WI38 (cell line): ENCODE measurements at regions not wholly inside any gene's neighbourhood (a gene's known extent, or its start where the extent isn't known, plus 50 kb on each side); places are given as distances from the start of the nearest gene placed in this dataset.

Source experiments
- H3K4me3 ChIP-seq: 2 replicates; pipeline ENCODE4 v1.5.1; 2011; ENCODE audit warnings: low read depth, mild to moderate bottlenecking, control low read depth, low read length
- TF ChIP-seq, protein P1 (sequence below): IDR thresholded peaks from 2 replicates; pipeline ENCODE4 v1.5.1; 2012; ENCODE audit warnings: low read depth, mild to moderate bottlenecking, control low read depth, low read length

DNA sequence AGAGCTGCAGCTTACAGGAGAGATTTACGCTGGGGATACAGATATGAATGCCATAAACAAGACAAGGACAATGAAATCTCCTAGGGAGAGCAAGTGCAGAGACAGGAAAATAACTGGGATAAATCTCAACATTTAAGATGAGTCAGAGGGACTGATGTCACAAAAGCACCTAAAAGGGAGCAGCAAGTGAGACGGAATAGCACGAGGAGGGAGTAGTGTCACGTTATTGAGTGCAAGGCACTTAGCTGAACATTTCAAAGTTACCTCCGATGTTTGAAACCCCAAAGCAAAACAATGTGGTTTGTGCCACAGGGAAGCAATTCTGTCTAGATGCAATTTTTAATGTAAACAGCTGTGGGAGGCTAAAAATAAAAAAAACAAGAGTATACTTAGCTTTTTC is 1131.7 kb upstream of the EYS start:
- no peak overlapping the region for H3K4me3 ChIP-seq
- TF ChIP-seq, protein P1, sequence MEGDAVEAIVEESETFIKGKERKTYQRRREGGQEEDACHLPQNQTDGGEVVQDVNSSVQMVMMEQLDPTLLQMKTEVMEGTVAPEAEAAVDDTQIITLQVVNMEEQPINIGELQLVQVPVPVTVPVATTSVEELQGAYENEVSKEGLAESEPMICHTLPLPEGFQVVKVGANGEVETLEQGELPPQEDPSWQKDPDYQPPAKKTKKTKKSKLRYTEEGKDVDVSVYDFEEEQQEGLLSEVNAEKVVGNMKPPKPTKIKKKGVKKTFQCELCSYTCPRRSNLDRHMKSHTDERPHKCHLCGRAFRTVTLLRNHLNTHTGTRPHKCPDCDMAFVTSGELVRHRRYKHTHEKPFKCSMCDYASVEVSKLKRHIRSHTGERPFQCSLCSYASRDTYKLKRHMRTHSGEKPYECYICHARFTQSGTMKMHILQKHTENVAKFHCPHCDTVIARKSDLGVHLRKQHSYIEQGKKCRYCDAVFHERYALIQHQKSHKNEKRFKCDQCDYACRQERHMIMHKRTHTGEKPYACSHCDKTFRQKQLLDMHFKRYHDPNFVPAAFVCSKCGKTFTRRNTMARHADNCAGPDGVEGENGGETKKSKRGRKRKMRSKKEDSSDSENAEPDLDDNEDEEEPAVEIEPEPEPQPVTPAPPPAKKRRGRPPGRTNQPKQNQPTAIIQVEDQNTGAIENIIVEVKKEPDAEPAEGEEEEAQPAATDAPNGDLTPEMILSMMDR, result no peak

DNA sequence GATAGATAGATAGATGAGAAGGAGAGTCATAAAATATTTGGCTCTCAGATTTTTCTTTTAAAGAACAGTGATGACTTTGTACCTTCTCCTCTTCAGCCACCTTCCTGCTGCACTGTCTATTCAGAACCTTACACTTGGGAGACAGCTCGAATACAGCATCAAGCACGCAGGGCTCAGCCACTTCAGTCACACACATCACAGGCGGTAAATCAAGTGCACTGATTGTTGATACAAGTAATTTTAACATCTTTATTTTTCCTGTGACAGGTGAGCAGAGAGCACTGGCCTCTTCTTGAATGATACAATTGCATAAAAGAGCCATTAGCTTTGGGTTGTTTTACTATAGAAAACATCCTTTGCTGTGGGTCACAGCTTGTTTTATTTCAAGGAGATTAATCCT is 1118.5 kb upstream of the EYS start:
- H3K4me3 ChIP-seq, result no peak overlapping the region
- TF ChIP-seq, protein P1, result no peak

DNA sequence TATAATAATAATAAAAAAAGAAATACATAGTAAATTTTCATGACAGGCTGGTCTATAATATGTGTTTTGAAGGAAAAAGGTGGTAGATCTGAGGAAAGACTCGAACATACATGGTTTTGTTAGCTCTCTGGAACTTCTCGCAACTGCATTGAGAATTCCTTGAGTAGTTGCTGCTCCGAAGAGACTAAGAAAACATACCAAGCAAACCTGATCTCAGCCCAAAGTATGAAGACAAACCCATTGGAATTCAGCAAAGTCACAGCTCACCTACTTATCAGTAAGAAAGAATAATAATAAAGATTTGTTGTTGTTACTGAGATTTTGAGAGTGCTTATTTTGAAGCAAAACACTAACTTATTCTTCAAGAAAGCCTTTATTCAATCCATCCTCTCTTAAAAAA is 1107.1 kb upstream of the EYS start:
- TF ChIP-seq, protein P1, result no peak
- H3K4me3 ChIP-seq, result no peak overlapping the region

DNA sequence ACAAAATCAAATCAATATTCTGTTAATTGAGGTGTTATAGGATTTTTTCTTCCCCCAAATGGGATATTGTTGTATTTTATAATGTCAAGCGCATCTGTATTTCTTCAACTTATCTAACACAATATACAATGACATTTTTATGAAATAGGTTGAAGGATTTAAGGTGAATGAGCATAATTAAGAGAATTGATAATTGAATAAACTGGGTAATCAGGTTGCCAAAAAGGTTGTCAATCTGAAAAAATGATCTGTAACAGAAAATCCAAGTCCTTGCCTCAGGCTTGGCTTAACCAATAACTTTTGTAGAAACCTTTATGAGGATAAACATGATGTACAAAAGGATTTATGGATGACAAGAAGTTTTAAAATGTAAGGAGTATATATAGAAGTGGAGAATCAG is 1101.7 kb upstream of the EYS start:
- TF ChIP-seq, protein P1, result no peak
- no peak overlapping the region for H3K4me3 ChIP-seq

DNA sequence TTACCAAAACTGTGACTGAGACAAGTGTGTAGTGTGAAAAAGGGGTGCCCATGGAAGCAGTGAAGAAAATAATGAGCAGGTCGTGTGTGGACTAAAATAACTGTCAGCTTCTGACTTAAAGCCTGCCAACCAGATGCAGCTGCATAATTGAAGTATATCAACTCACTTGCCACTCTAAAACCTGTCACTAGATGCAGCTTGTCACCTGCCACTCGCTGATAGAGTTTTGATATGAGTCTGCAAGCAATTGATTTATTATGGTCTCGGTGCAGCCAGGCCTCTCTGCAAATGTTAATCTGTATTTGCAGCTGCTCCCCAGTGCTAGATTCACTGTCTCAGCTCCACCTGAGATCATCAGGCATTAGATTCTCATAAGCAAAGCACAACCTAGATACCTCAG is 1090.0 kb upstream of the EYS start:
- TF ChIP-seq, protein P1, result no peak
- H3K4me3 ChIP-seq, result no peak overlapping the region

DNA sequence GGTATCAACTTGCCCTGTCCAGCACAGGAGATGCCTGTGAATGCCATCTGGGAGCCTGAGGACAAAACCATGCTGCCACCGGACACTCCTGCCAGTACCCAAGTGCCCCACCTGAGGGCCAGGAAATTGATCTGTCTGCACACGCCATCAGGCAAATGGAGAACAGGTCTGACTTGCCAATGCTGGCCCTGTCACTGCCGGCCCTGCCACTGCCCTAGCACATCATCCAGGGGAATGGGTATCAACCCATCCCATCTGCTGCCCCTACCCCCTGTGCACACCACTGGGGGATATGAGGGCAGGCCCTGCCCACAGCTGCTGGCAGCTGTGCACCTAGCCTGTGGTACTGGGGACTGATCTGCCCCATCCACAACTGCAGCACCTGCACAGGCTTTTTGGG is 1081.6 kb upstream of the EYS start:
- TF ChIP-seq, protein P1, result no peak
- no peak overlapping the region for H3K4me3 ChIP-seq

DNA sequence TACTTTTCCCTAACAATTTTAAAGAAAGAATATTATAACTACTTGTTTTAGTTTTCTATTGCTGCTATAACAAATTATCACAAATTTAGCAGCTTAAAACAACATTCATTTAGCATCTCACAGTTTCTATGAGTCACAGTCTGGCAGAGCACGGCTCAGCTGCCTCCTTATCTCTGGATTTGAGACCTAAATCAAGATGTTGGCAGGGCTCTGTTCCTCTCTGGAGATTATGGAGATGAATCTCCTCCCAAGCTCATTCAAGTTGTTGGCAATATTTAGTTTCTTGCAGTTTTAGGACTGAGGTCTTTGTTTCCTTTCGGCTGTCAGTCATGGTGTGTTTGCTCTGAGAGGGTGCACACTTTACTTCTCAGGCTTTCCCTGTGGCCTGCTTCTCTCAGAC is 1065.8 kb upstream of the EYS start:
- no peak overlapping the region for H3K4me3 ChIP-seq
- TF ChIP-seq, protein P1, result no peak
